Stomach (tissue), 8 donors: ENCODE measurements at regions not wholly inside any gene's neighbourhood (a gene's known extent, or its start where the extent isn't known, plus 50 kb on each side); places are given as distances from the start of the nearest gene placed in this dataset.
A peak's percentile ranks its signal among the peaks of the same experiment; 100 is the strongest.

Experiments
- DNase-seq, 2 donors: peaks; one replicate each; pipeline versions ENCODE4 v3.0.0 to v3.0.0-alpha.2; 2013 to 2019
- H3K27ac ChIP-seq, 5 donors: fragments of 200-600 bp in 4 of 5; sonication (generic) in 4 of 5; one replicate each; pipeline ENCODE4 v1.5.1; 2013 to 2019; ENCODE audit warnings: mild to moderate bottlenecking in 1 of 5, moderate library complexity in 1 of 5
- H3K27me3 ChIP-seq, 3 donors: fragments of 200-600 bp; sonication (generic); one replicate each; pipeline ENCODE4 v1.5.1; 2017 to 2019; ENCODE audit warnings: mixed run types in 1 of 3
- H3K36me3 ChIP-seq, 4 donors: fragments of 200-600 bp; sonication (generic); 1 replicate in 3 of 4; 2 replicates in 1 of 4; pipeline ENCODE4 v1.5.1; 2016 to 2019
- H3K4me1 ChIP-seq, 4 donors: fragments of 200-600 bp; sonication (generic); one replicate each; pipeline ENCODE4 v1.5.1; 2016 to 2019
- H3K4me3 ChIP-seq, 4 donors: fragments of 200-600 bp; sonication (generic) in 3 of 4; one replicate each; pipeline ENCODE4 v1.5.1; 2016 to 2019; ENCODE audit warnings: mild to moderate bottlenecking in 1 of 4
- H3K9me3 ChIP-seq, 4 donors: fragments of 200-600 bp; sonication (generic); one replicate each; pipeline ENCODE4 v1.5.1; 2016 to 2019
- CTCF ChIP-seq, 7 experiments: fragments of 450-650 bp in 4 of 7; fragments of 200-600 bp in 3 of 7; sonication (generic) in 3 of 7; IDR thresholded peaks; one replicate each; pipeline ENCODE4 v1.5.1; 2016 to 2019; ENCODE audit warnings: antibody characterized with exemption in 7 of 7, control low read depth in 2 of 7, mild to moderate bottlenecking in 1 of 7
- EP300 ChIP-seq: sonication (generic); formaldehyde crosslinking; IDR thresholded peaks from one replicate; pipeline ENCODE4 v1.6.1; 2017; ENCODE audit warnings: antibody characterized with exemption
- POLR2A ChIP-seq, 4 donors: fragments of 450-650 bp; IDR thresholded peaks; one replicate each; pipeline ENCODE4 v1.6.1; 2016; ENCODE audit warnings: antibody characterized with exemption in 4 of 4, control low read depth in 2 of 4, mild to moderate bottlenecking in 1 of 4, moderate library complexity in 1 of 4
- POLR2AphosphoS5 ChIP-seq, 3 donors: sonication (generic); formaldehyde crosslinking; IDR thresholded peaks; one replicate each; pipeline ENCODE4 v1.6.1; 2016; ENCODE audit warnings: antibody characterized with exemption in 3 of 3
- WGBS, 5 donors: extraction: QIAGEN DNeasy Blood & Tissue Kit in 3 of 5; methylation state at CpG; one replicate each; pipeline versions ENCODE4 v1.1.5 to v1.1.7; 2013 to 2018; 5-methylcytosine and 5-hydroxymethylcytosine counted together
- intact Hi-C: fragments of 100-400 bp; cut with DNase I; formaldehyde crosslinking; loops from one replicate; pipeline ENCODE4 v1.15.1; 2023; ENCODE audit warnings: low total_unique reads
- donor health status: healthy with polysubstance abuse.
- donor health status: Bipolar disorder and iron deficiency.
- donor health status: healthy.

DNA sequence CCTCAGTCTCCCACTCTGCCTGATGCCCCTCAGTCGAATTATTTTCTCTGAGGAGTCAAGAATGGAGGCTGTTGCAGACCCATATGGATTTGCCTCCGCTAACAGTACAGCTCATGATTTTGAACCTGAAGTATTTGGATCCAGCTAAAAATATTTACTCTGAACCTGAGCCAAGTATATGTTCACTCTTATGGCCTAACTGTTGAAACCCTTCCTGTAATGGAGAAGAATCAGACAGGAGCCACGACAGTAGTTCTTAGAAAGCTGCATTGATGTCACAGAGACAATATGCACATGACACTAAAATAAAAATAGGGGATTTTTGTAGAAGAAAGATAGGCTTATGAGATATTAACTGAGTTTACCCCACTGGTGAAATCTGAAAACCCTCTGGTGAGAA lies 1128.3 kb upstream of the FLRT2 start:
- H3K4me1 ChIP-seq: no peaks in the 10 kb centered on the region
- no peak for DNase-seq
- H3K9me3 ChIP-seq: peaks cover 0 to 9% (median 0%) of the 10 kb centered on the region in 4 donors
- no peaks in the 10 kb centered on the region for H3K36me3 ChIP-seq
- TF ChIP-seq EP300 (no peak), POLR2A (IDR thresholded peaks at IDR 0.05) (no peak), CTCF (IDR thresholded peaks at IDR 0.05) (no peak), POLR2AphosphoS5 (IDR thresholded peaks at IDR 0.05) (no peak)
- H3K27me3 ChIP-seq: no peaks in the 10 kb centered on the region
- 49 to 72% (median 62%) methylated on average over 3 of the region's 3 CpGs for WGBS, 5 donors
- H3K27ac ChIP-seq: no peak overlapping the region
- no peak overlapping the region for H3K4me3 ChIP-seq
- intact Hi-C loops: no loop called here

DNA sequence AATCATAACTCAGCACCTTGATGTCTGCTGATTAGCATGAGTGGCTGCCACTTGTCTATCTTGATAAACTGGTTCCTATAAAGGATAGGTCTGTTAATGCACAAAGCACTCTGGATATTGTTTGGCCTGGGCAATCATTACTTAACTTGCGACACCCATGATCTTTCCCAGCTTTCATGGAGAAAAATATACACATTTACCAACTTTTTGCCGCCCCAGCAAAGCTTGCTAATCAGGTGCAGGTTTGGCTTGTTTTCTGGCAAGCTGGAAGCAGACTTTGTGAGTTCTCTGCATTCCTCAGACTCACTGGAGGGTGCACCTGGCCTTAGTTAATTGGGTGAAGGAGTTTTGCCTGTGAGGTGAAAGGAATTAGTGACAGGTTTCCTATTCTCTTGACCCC lies 1126.4 kb upstream of the FLRT2 start:
- no peak overlapping the region for H3K4me3 ChIP-seq

DNA sequence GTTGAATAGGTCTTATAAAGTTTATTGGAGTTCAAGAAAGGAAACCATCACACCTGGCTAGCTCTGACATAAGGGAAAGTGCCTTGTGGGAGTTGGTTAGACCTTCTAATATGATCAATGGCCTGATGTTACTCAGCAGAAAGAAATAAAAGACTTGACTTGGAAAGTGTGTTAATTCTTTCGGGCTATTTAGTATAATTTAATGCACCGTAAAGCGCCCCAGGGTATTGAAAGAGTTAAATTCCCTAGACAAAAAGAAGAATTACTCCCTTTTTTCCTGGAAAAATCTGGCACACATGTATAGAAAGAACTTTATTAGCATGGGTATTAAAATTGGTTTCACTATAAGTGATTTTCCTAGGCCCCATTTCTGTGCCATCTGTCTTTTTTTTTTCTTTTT lies 1125.7 kb upstream of the FLRT2 start:
- DNase-seq: no peak
- H3K4me3 ChIP-seq: no peak overlapping the region
- H3K36me3 ChIP-seq: no peaks in the 10 kb centered on the region
- H3K27me3 ChIP-seq: no peaks in the 10 kb centered on the region
- H3K9me3 ChIP-seq: peaks cover 0 to 7% (median 0%) of the 10 kb centered on the region in 4 donors
- WGBS, 5 donors: 93 to 100% (median 96%) methylated on average over 3 of the region's 3 CpGs
- intact Hi-C loops: no loop called here
- no peak overlapping the region for H3K27ac ChIP-seq
- TF ChIP-seq CTCF (IDR thresholded peaks at IDR 0.05): no peak
- no peak for TF ChIP-seq POLR2A (IDR thresholded peaks at IDR 0.05)
- TF ChIP-seq POLR2AphosphoS5 (IDR thresholded peaks at IDR 0.05): no peak
- TF ChIP-seq EP300: no peak
- no peaks in the 10 kb centered on the region for H3K4me1 ChIP-seq

More for the DNA sequence above, 1126.4 kb upstream of the FLRT2 start:
- H3K27me3 ChIP-seq: no peaks in the 10 kb centered on the region
- peak; percentile 35 to 67 for DNase-seq
- intact Hi-C loops: no loop called here
- no peak overlapping the region for H3K27ac ChIP-seq
- TF ChIP-seq POLR2A (IDR thresholded peaks at IDR 0.05): no peak
- no peak for TF ChIP-seq POLR2AphosphoS5 (IDR thresholded peaks at IDR 0.05)
- TF ChIP-seq EP300: no peak
- TF ChIP-seq CTCF (IDR thresholded peaks at IDR 0.05): no peak
- H3K36me3 ChIP-seq: no peaks in the 10 kb centered on the region
- no peaks in the 10 kb centered on the region for H3K4me1 ChIP-seq
- WGBS, 5 donors: 23 to 50% (median 32%) methylated on average over 2 of the region's 2 CpGs
- peaks cover 0 to 9% (median 0%) of the 10 kb centered on the region in 4 donors for H3K9me3 ChIP-seq

DNA sequence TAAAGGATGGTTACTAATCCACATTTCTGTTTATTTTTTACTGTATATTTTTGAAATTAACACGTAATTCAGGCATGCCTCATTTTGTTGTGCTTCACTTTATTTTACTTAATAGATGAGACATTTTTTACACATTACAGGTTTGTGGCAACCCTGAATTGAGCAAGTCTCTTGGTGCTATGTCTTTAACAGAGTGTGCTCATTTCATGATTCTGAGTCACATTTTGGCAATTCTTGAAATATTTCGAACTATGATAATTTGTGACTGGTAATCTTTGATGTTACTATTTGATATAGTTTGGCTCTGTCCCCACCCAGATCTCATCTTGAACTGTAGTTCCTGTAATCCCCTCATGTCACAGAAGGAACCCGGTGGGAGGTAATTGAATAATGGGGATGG lies 1120.5 kb upstream of the FLRT2 start:
- no peak for DNase-seq
- Histone ChIP-seq H3K4me1 (no peaks in the 10 kb centered on the region), H3K9me3 (peaks cover 0 to 10% (median 4%) of the 10 kb centered on the region in 4 donors), H3K27me3 (no peaks in the 10 kb centered on the region), H3K4me3 (no peak overlapping the region), H3K36me3 (no peaks in the 10 kb centered on the region), H3K27ac (no peak overlapping the region)
- TF ChIP-seq EP300 (no peak), POLR2A (IDR thresholded peaks at IDR 0.05) (no peak), POLR2AphosphoS5 (IDR thresholded peaks at IDR 0.05) (no peak), CTCF (IDR thresholded peaks at IDR 0.05) (no peak)
- intact Hi-C loops: no loop called here
- 76 to 85% (median 81%) methylated on average over 3 of the region's 3 CpGs for WGBS, 5 donors
